Spleen (tissue), 7 donors: ENCODE measurements at regions not wholly inside any gene's neighbourhood (a gene's known extent, or its start where the extent isn't known, plus 50 kb on each side); places are given as distances from the start of the nearest gene placed in this dataset.

ENCODE experiments used
- CTCF ChIP-seq, 11 experiments: fragments of 200-600 bp in 7 of 11; fragments of 450-650 bp in 4 of 11; sonication (generic) in 4 of 11; IDR thresholded peaks in 8 of 11; conservative IDR thresholded peaks in 3 of 11; 1 replicate in 7 of 11; 2 replicates in 4 of 11; pipeline versions ENCODE4 v1.4.0 to v1.8.0; 2016 to 2021; ENCODE audit warnings: antibody characterized with exemption in 11 of 11, inconsistent platforms in 4 of 11, mild to moderate bottlenecking in 1 of 11
- POLR2A ChIP-seq, 3 donors: fragments of 450-650 bp; IDR thresholded peaks; one replicate each; pipeline ENCODE4 v1.5.1; 2017; ENCODE audit warnings: antibody characterized with exemption in 3 of 3, mild to moderate bottlenecking in 1 of 3
- donor health status: DM: no; HTN: no; CAD: no; lungs with moderate emphysema.
- donor health status: DM: no; HTN: no; CAD: no.
- donor health status: DM: no; HTN: no; CAD: no.

DNA sequence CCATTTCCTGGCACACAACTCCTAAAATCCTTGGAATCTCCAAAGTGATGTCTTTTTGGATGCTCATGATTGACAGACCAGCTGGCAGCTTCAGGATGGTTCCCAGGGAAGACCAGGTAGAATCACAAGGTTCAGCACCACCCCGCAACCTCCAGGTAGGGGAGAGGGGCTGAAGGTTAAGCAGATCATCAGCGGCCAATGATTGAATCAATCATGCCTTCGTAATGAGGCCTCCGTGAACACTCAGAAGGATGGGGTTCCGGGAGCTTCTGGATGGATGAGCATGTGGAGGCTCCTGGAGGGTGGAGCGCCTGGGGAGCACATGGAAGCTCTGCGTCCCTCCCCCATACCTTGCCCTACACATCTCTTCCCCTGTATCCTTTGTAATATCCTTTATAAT lies 185.9 kb downstream of the SEC14L1 start:
- TF ChIP-seq CTCF (IDR thresholded peaks at IDR 0.05 in 8 of 11, conservative IDR thresholded peaks at IDR 0.05 in 3 of 11): no peak
- TF ChIP-seq POLR2A (IDR thresholded peaks at IDR 0.05): no peak
